KMS-11 (cell line): ENCODE measurements at regions not wholly inside any gene's neighbourhood (a gene's known extent, or its start where the extent isn't known, plus 50 kb on each side); places are given as distances from the start of the nearest gene placed in this dataset.

Source experiments
- H2AFZ ChIP-seq: fragments of 200-600 bp; sonication (generic); 2 replicates; pipeline ENCODE4 v1.6.1; 2016; ENCODE audit warnings: antibody characterized with exemption, mixed run types, low read depth
- H3K27ac ChIP-seq: fragments of 200-600 bp; sonication (generic); 2 replicates; pipeline ENCODE4 v1.6.1; 2016; ENCODE audit warnings: mild to moderate bottlenecking, mixed run types
- H3K27me3 ChIP-seq: fragments of 200-600 bp; sonication (generic); 2 replicates; pipeline ENCODE4 v1.6.1; 2017; ENCODE audit warnings: mild to moderate bottlenecking, low read depth, mixed run types, moderate library complexity; ENCODE audit not compliant: insufficient read depth
- H3K36me3 ChIP-seq: fragments of 200-600 bp; sonication (generic); 2 replicates; pipeline ENCODE4 v1.6.1; 2017; ENCODE audit warnings: mild to moderate bottlenecking, mixed run types; ENCODE audit not compliant: insufficient read depth
- H3K4me1 ChIP-seq: fragments of 200-600 bp; sonication (generic); 2 replicates; pipeline ENCODE4 v1.6.1; 2016; ENCODE audit warnings: mild to moderate bottlenecking, low read depth, mixed run types; ENCODE audit not compliant: poor library complexity, severe bottlenecking
- H3K4me2 ChIP-seq: fragments of 200-600 bp; sonication (generic); 2 replicates; pipeline ENCODE4 v1.7.0; 2016; ENCODE audit warnings: mild to moderate bottlenecking, mixed run types
- H3K4me3 ChIP-seq: fragments of 200-600 bp; sonication (generic); IDR thresholded peaks from 2 replicates; pipeline ENCODE4 v1.6.1; 2017; ENCODE audit warnings: low read depth, low read length, mixed read lengths; ENCODE audit not compliant: insufficient read depth
- H3K79me2 ChIP-seq: fragments of 200-600 bp; sonication (generic); 2 replicates; pipeline ENCODE4 v1.6.1; 2016; ENCODE audit warnings: low read depth, mixed run types; ENCODE audit not compliant: insufficient read depth
- H3K9ac ChIP-seq: fragments of 200-600 bp; sonication (generic); 2 replicates; pipeline ENCODE4 v1.6.1; 2016; ENCODE audit warnings: mild to moderate bottlenecking, mixed run types
- H4K20me1 ChIP-seq: fragments of 200-600 bp; sonication (generic); 2 replicates; pipeline ENCODE4 v1.6.1; 2016; ENCODE audit warnings: mild to moderate bottlenecking, mixed run types; ENCODE audit not compliant: insufficient read depth
- TF ChIP-seq, protein P1 (sequence below): fragments of 200-600 bp; sonication (generic); conservative IDR thresholded peaks from 2 replicates; pipeline ENCODE4 v1.6.1; 2017; ENCODE audit warnings: low read depth, mild to moderate bottlenecking, antibody characterized with exemption, low read length, moderate library complexity, mixed read lengths

DNA sequence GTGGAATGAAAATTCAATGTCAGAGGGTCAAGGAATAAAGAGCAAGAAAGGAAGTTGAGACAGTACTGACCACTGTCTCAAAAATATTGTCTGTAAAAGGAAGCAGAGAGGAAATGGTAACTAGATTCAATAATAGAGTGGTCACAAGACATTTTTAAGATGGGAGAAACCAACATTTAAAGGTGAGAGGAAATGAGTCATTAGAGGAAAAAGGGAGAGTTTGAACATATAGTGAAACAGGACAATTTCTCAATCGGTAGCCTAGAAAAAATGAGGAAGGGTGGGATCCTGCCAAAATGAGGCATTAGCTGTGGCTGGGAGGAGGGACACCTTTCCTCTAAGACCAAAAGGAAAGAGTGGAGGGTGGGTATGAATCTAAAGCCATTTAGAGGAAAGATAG, 288.5 kb downstream of the SP3 start:
- no peak overlapping the region for H2AFZ ChIP-seq
- H3K79me2 ChIP-seq = no peaks in the 10 kb centered on the region
- H3K4me2 ChIP-seq = no peak overlapping the region
- no peaks in the 10 kb centered on the region for H3K27me3 ChIP-seq
- H3K4me3 ChIP-seq = no peak overlapping the region
- H3K27ac ChIP-seq = no peak overlapping the region
- H3K4me1 ChIP-seq = no peaks in the 10 kb centered on the region
- H3K36me3 ChIP-seq = no peaks in the 10 kb centered on the region
- TF ChIP-seq, protein P1, sequence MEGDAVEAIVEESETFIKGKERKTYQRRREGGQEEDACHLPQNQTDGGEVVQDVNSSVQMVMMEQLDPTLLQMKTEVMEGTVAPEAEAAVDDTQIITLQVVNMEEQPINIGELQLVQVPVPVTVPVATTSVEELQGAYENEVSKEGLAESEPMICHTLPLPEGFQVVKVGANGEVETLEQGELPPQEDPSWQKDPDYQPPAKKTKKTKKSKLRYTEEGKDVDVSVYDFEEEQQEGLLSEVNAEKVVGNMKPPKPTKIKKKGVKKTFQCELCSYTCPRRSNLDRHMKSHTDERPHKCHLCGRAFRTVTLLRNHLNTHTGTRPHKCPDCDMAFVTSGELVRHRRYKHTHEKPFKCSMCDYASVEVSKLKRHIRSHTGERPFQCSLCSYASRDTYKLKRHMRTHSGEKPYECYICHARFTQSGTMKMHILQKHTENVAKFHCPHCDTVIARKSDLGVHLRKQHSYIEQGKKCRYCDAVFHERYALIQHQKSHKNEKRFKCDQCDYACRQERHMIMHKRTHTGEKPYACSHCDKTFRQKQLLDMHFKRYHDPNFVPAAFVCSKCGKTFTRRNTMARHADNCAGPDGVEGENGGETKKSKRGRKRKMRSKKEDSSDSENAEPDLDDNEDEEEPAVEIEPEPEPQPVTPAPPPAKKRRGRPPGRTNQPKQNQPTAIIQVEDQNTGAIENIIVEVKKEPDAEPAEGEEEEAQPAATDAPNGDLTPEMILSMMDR = no peak
- no peaks in the 10 kb centered on the region for H4K20me1 ChIP-seq
- no peak overlapping the region for H3K9ac ChIP-seq

DNA sequence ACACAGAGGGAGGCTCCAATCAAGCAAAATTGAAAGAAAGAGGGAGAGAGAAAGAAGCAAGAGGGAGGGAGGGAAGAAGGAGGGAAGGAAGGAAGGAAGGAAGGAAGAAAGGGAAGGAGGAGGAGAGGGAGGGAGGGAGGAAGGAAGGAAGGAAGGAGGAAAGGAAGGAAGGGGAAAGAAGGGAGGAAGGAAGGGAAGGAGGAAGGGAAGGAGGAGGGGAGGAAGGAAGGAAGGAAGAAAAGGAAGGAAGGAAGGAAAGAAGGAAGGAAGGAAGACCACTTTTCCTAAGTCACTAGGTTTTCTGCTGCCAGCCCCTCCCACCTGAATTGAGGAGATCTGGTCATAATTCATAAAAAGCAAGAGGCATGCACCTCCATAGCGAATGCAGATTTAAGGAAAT, 287.0 kb downstream of the SP3 start:
- H2AFZ ChIP-seq = no peak overlapping the region
- no peaks in the 10 kb centered on the region for H3K4me1 ChIP-seq
- no peaks in the 10 kb centered on the region for H3K27me3 ChIP-seq
- H3K27ac ChIP-seq = no peak overlapping the region
- no peaks in the 10 kb centered on the region for H4K20me1 ChIP-seq
- H3K9ac ChIP-seq = no peak overlapping the region
- H3K79me2 ChIP-seq = no peaks in the 10 kb centered on the region
- H3K4me2 ChIP-seq = no peak overlapping the region
- H3K4me3 ChIP-seq = no peak overlapping the region
- TF ChIP-seq, protein P1 = no peak
- no peaks in the 10 kb centered on the region for H3K36me3 ChIP-seq

DNA sequence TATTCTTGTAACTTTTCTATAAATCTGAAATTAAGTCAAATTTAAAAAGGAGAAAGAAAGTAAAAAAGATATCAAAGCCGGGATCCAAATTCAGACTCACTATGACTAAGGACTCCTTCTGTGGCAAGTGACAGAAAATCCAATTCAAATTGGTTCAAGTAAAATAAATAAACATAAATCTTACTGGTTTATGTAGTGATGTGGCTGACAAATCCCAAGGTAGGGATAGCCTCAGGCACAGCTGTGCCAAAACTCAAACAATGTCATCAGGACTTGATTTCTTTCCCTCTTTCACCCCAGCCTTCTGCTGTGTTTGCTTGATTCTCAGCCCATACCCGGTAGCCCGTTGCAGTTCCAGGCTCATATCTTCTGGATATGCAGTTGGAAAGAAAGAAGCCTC, 284.6 kb downstream of the SP3 start:
- Histone ChIP-seq H2AFZ (no peak overlapping the region), H3K36me3 (no peaks in the 10 kb centered on the region), H3K4me3 (no peak overlapping the region), H4K20me1 (no peaks in the 10 kb centered on the region), H3K27ac (no peak overlapping the region), H3K27me3 (no peaks in the 10 kb centered on the region), H3K4me1 (no peaks in the 10 kb centered on the region), H3K4me2 (no peak overlapping the region), H3K9ac (no peak overlapping the region), H3K79me2 (no peaks in the 10 kb centered on the region)
- TF ChIP-seq, protein P1 = no peak

DNA sequence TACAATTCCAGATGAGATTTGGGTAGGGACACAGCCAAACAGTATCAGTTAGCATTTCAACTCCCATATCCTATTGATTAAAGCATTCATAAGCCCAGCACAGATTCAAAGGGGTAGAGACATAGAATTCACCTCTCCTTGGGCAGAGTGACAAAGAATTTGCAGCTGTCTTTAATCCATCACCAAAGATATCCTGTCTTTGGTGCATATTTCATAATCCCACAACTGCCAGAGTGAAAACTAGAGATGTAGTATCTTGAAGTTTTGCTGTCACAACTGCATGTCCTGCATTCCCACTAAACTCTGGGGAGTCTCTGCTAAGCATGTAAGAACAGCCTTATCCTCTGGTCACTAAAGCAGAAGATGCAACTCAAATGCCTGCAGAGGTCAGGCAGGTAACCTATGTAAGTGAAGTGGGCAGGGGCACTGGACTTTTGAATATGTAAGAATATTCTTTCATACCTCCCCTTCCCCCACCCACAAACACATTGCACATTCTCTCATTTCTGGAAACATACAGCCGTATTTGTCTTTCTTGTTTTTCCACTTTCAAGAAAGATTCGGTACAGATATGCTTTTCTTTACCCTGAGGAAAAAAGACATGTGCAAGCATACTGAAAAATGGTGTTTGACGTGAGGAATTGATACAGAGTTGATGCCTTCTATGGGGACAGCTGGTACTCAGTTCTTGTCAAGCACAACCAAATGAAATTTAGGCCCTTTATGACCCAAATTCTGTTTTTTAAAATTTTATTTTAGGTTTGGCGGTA, 283.1 kb downstream of the SP3 start:
- Histone ChIP-seq H3K79me2 (no peaks in the 10 kb centered on the region), H3K4me3 (no peak overlapping the region), H3K27me3 (no peaks in the 10 kb centered on the region), H3K9ac (no peak overlapping the region), H3K4me2 (no peak overlapping the region), H2AFZ (no peak overlapping the region), H4K20me1 (no peaks in the 10 kb centered on the region), H3K27ac (no peak overlapping the region), H3K4me1 (no peaks in the 10 kb centered on the region), H3K36me3 (no peaks in the 10 kb centered on the region)
- TF ChIP-seq, protein P1 = no peak
